HepG2 (cell line): ENCODE measurements at regions not wholly inside any gene's neighbourhood (a gene's known extent, or its start where the extent isn't known, plus 50 kb on each side); places are given as distances from the start of the nearest gene placed in this dataset.

Experiments
- ARID2 ChIP-seq: sonication (generic); formaldehyde crosslinking; IDR thresholded peaks from 2 replicates; pipeline ENCODE4 v1.8.1; 2022; ENCODE audit warnings: mild to moderate bottlenecking, missing genetic modification reagents, borderline replicate concordance
- CTCF ChIP-seq: sonication (generic); formaldehyde crosslinking; IDR thresholded peaks from 2 replicates; pipeline ENCODE4 v1.5.0; 2020; ENCODE audit warnings: mild to moderate bottlenecking, missing genetic modification reagents, moderate library complexity
- E2F1 ChIP-seq: sonication (generic); formaldehyde crosslinking; IDR thresholded peaks from 2 replicates; pipeline ENCODE4 v1.5.0; 2020; ENCODE audit warnings: missing genetic modification reagents
- EP300 ChIP-seq, 3 experiments: sonication (generic) in 1 of 3; formaldehyde crosslinking in 1 of 3; IDR thresholded peaks; 2 replicates each; pipeline versions ENCODE4 v1.5.1 to v1.6.1; 2011 to 2020; ENCODE audit warnings: low read depth in 2 of 3, low read length in 2 of 3, borderline replicate concordance in 1 of 3, improper control_type of control experiment in 1 of 3, mild to moderate bottlenecking in 1 of 3, missing genetic modification reagents in 1 of 3, moderate library complexity in 1 of 3
- HDAC2 ChIP-seq: sonication (generic); formaldehyde crosslinking; IDR thresholded peaks from 2 replicates; pipeline ENCODE4 v1.4.0; 2020; ENCODE audit warnings: missing genetic modification reagents
- KDM1A ChIP-seq: IDR thresholded peaks from 2 replicates; pipeline ENCODE4 v1.6.1; 2016; ENCODE audit warnings: missing compliant biosample characterization
- MTA3 ChIP-seq: sonication (generic); formaldehyde crosslinking; IDR thresholded peaks from 2 replicates; pipeline ENCODE4 v1.4.0; 2020; ENCODE audit warnings: missing genetic modification reagents
- PHF20 ChIP-seq: sonication (generic); formaldehyde crosslinking; IDR thresholded peaks from 2 replicates; pipeline ENCODE4 v1.5.0; 2020; ENCODE audit warnings: mild to moderate bottlenecking, missing genetic modification reagents
- ZSCAN12 ChIP-seq: sonication (generic); formaldehyde crosslinking; IDR thresholded peaks from 2 replicates; pipeline ENCODE4 v1.9.0; 2021; ENCODE audit warnings: mild to moderate bottlenecking, missing genetic modification reagents
- TF ChIP-seq, protein P1 (sequence below): sonication (generic); formaldehyde crosslinking; IDR thresholded peaks from 2 replicates; pipeline ENCODE4 v1.4.0; 2020; ENCODE audit warnings: low read depth, missing genetic modification reagents
- TF ChIP-seq, protein P2 (sequence below), 2 experiments: IDR thresholded peaks; 2 replicates each; pipeline ENCODE4 v1.6.1; 2011 to 2012; ENCODE audit warnings: low read length in 2 of 2, borderline replicate concordance in 1 of 2, low read depth in 1 of 2, mild to moderate bottlenecking in 1 of 2, moderate library complexity in 1 of 2
- TF ChIP-seq, protein P3 (sequence below): sonication (generic); formaldehyde crosslinking; IDR thresholded peaks from 2 replicates; pipeline ENCODE4 v1.9.0; 2021; ENCODE audit warnings: missing genetic modification reagents, borderline replicate concordance

GRCh38 chr2:196309691-196310090 is 138.3 kb upstream of the STK17B start:
- TF ChIP-seq MTA3 (CRISPR knock-in tag): no peak
- no peak for TF ChIP-seq HDAC2
- TF ChIP-seq ARID2 (CRISPR knock-in tag): no peak
- TF ChIP-seq, protein P1, sequence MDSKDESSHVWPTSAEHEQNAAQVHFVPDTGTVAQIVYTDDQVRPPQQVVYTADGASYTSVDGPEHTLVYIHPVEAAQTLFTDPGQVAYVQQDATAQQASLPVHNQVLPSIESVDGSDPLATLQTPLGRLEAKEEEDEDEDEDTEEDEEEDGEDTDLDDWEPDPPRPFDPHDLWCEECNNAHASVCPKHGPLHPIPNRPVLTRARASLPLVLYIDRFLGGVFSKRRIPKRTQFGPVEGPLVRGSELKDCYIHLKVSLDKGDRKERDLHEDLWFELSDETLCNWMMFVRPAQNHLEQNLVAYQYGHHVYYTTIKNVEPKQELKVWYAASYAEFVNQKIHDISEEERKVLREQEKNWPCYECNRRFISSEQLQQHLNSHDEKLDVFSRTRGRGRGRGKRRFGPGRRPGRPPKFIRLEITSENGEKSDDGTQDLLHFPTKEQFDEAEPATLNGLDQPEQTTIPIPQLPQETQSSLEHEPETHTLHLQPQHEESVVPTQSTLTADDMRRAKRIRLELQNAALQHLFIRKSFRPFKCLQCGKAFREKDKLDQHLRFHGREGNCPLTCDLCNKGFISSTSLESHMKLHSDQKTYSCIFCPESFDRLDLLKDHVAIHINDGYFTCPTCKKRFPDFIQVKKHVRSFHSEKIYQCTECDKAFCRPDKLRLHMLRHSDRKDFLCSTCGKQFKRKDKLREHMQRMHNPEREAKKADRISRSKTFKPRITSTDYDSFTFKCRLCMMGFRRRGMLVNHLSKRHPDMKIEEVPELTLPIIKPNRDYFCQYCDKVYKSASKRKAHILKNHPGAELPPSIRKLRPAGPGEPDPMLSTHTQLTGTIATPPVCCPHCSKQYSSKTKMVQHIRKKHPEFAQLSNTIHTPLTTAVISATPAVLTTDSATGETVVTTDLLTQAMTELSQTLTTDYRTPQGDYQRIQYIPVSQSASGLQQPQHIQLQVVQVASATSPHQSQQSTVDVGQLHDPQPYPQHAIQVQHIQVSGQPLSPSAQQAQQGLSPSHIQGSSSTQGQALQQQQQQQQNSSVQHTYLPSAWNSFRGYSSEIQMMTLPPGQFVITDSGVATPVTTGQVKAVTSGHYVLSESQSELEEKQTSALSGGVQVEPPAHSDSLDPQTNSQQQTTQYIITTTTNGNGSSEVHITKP (CRISPR knock-in tag): no peak
- TF ChIP-seq, protein P2, sequence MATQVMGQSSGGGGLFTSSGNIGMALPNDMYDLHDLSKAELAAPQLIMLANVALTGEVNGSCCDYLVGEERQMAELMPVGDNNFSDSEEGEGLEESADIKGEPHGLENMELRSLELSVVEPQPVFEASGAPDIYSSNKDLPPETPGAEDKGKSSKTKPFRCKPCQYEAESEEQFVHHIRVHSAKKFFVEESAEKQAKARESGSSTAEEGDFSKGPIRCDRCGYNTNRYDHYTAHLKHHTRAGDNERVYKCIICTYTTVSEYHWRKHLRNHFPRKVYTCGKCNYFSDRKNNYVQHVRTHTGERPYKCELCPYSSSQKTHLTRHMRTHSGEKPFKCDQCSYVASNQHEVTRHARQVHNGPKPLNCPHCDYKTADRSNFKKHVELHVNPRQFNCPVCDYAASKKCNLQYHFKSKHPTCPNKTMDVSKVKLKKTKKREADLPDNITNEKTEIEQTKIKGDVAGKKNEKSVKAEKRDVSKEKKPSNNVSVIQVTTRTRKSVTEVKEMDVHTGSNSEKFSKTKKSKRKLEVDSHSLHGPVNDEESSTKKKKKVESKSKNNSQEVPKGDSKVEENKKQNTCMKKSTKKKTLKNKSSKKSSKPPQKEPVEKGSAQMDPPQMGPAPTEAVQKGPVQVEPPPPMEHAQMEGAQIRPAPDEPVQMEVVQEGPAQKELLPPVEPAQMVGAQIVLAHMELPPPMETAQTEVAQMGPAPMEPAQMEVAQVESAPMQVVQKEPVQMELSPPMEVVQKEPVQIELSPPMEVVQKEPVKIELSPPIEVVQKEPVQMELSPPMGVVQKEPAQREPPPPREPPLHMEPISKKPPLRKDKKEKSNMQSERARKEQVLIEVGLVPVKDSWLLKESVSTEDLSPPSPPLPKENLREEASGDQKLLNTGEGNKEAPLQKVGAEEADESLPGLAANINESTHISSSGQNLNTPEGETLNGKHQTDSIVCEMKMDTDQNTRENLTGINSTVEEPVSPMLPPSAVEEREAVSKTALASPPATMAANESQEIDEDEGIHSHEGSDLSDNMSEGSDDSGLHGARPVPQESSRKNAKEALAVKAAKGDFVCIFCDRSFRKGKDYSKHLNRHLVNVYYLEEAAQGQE (IDR thresholded peaks at IDR 0.05; ENCODE audit: borderline replicate concordance in 1 of 2, low read depth in 1 of 2, low read length in 2 of 2): no peak
- no peak for TF ChIP-seq E2F1 (CRISPR knock-in tag)
- no peak for TF ChIP-seq ZSCAN12 (CRISPR knock-in tag)
- TF ChIP-seq EP300 (IDR thresholded peaks at IDR 0.05; ENCODE audit: low read depth in 2 of 2, low read length in 2 of 2): no peak
- no peak for TF ChIP-seq EP300 (CRISPR knock-in tag; IDR thresholded peaks at IDR 0.05; ENCODE audit: borderline replicate concordance)
- no peak for TF ChIP-seq CTCF
- no peak for TF ChIP-seq PHF20 (CRISPR knock-in tag)
- TF ChIP-seq KDM1A (CRISPR knock-in tag): no peak
- TF ChIP-seq, protein P3, sequence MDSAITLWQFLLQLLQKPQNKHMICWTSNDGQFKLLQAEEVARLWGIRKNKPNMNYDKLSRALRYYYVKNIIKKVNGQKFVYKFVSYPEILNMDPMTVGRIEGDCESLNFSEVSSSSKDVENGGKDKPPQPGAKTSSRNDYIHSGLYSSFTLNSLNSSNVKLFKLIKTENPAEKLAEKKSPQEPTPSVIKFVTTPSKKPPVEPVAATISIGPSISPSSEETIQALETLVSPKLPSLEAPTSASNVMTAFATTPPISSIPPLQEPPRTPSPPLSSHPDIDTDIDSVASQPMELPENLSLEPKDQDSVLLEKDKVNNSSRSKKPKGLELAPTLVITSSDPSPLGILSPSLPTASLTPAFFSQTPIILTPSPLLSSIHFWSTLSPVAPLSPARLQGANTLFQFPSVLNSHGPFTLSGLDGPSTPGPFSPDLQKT (CRISPR knock-in tag): no peak
